Pancreas (tissue), 10 donors: ENCODE measurements at regions not wholly inside any gene's neighbourhood (a gene's known extent, or its start where the extent isn't known, plus 50 kb on each side); places are given as distances from the start of the nearest gene placed in this dataset.

Source experiments
- ATAC-seq, 4 donors: fragments of 200-7000 bp; cut with Tn5 transposase; one replicate each; pipeline versions ENCODE4 v1.8.0 to v1.9.1; 2020; ENCODE audit warnings: mild to moderate bottlenecking in 4 of 4, moderate library complexity in 4 of 4
- DNase-seq, 6 donors: peaks; one replicate each; pipeline ENCODE4 v3.0.0-alpha.2; 2020
- FAIRE-seq: peaks from 2 replicates; lab custom pipeline; 2012; peaks lifted over from hg19 to GRCh38; lab: Jason Lieb, UNC
- H3K27ac ChIP-seq, 4 donors: fragments of 200-600 bp; sonication (generic); 1 replicate in 3 of 4; 2 replicates in 1 of 4; pipeline versions ENCODE4 v1.5.0 to v1.8.0; 2020
- H3K27me3 ChIP-seq, 4 donors: fragments of 200-600 bp; one replicate each; pipeline ENCODE4 v1.8.0; 2021
- H3K36me3 ChIP-seq, 3 donors: fragments of 200-600 bp; sonication (generic) in 1 of 3; one replicate each; pipeline versions ENCODE4 v1.5.0 to v1.8.0; 2020 to 2021
- H3K4me1 ChIP-seq, 3 donors: fragments of 200-600 bp; one replicate each; pipeline ENCODE4 v1.8.0; 2021
- H3K4me3 ChIP-seq, 4 donors: fragments of 200-600 bp; sonication (generic) in 2 of 4; one replicate each; pipeline versions ENCODE4 v1.5.0 to v1.8.0; 2020 to 2021
- H3K9me3 ChIP-seq, 4 donors: fragments of 200-600 bp; one replicate each; pipeline ENCODE4 v1.8.0; 2021
- CTCF ChIP-seq, 4 donors: fragments of 200-600 bp; sonication (generic) in 3 of 4; IDR thresholded peaks; one replicate each; pipeline versions ENCODE4 v1.5.0 to v1.8.0; 2021; ENCODE audit warnings: antibody characterized with exemption in 4 of 4
- WGBS, 2 donors: extraction: QIAGEN DNeasy Blood & Tissue Kit; methylation state at CpG; one replicate each; pipeline ENCODE4 v1.1.7; 2013; 5-methylcytosine and 5-hydroxymethylcytosine counted together
- intact Hi-C, 3 donors: fragments of 100-400 bp; cut with DNase I; formaldehyde crosslinking; loops; one replicate each; pipeline versions ENCODE4 v1.11.1 to v1.14.2; 2022
- donor health status: healthy with polysubstance abuse.
- donor health status: DM: no; HTN: no; CAD: no; lungs with moderate emphysema.
- donor health status: DM: no; HTN: no; CAD: no.
- donor health status: control.
- donor health status: control.
- donor health status: Bipolar disorder and iron deficiency.
- donor health status: DM: yes; HTN: yes; CAD: no.
- donor health status: DM: no; HTN: no; CAD: no.
- donor health status: DM: no; HTN: no; CAD: no.
- donor health status: DM: yes; HTN: yes; CAD: no.

- FAIRE-seq (no peak), DNase-seq (no peak), ATAC-seq (no peak)
- intact Hi-C loops, result no loop called here
- H3K27me3 ChIP-seq, result no peaks in the 10 kb centered on the region
- H3K36me3 ChIP-seq, result no peaks in the 10 kb centered on the region
- WGBS, 2 donors, result 57 to 58% methylated on average over 3 of the region's 3 CpGs
- no peak for TF ChIP-seq CTCF (IDR thresholded peaks at IDR 0.05)
- H3K9me3 ChIP-seq, result no peaks in the 10 kb centered on the region
- no peak overlapping the region for H3K27ac ChIP-seq
- H3K4me1 ChIP-seq, result no peaks in the 10 kb centered on the region
- H3K4me3 ChIP-seq, result no peak overlapping the region
Observed at GRCh38 chr2:217386041-217386440, 526.2 kb upstream of the TNP1 start.

GRCh38 chr2:217383620-217384019 is 523.8 kb upstream of the TNP1 start:
- no peak for ATAC-seq
- intact Hi-C loops, result no loop called here
- H3K36me3 ChIP-seq, result no peaks in the 10 kb centered on the region
- H3K27me3 ChIP-seq, result no peaks in the 10 kb centered on the region
- no peak for DNase-seq
- H3K27ac ChIP-seq, result no peak overlapping the region
- no peak for TF ChIP-seq CTCF (IDR thresholded peaks at IDR 0.05)
- no peak overlapping the region for H3K4me3 ChIP-seq
- no peak for FAIRE-seq
- 69 to 72% methylated on average over 4 of the region's 4 CpGs for WGBS, 2 donors
- H3K9me3 ChIP-seq, result no peaks in the 10 kb centered on the region
- H3K4me1 ChIP-seq, result no peaks in the 10 kb centered on the region

GRCh38 chr2:217382794-217383193 is 522.9 kb upstream of the TNP1 start:
- no peak for DNase-seq
- Histone ChIP-seq H3K27ac (no peak overlapping the region), H3K9me3 (no peaks in the 10 kb centered on the region), H3K4me1 (no peaks in the 10 kb centered on the region), H3K27me3 (no peaks in the 10 kb centered on the region), H3K4me3 (no peak overlapping the region), H3K36me3 (no peaks in the 10 kb centered on the region)
- no peak for TF ChIP-seq CTCF (IDR thresholded peaks at IDR 0.05)
- no peak for ATAC-seq
- FAIRE-seq, result no peak
- intact Hi-C loops, result no loop called here
- WGBS, 2 donors, result 44 to 58% methylated on average over 5 of the region's 5 CpGs

GRCh38 chr2:217379807-217380206 is 519.9 kb upstream of the TNP1 start:
- no peaks in the 10 kb centered on the region for H3K9me3 ChIP-seq
- FAIRE-seq (no peak), DNase-seq (no peak), ATAC-seq (no peak)
- H3K4me1 ChIP-seq, result no peaks in the 10 kb centered on the region
- no peak for TF ChIP-seq CTCF (IDR thresholded peaks at IDR 0.05)
- intact Hi-C loops, result no loop called here
- no peaks in the 10 kb centered on the region for H3K36me3 ChIP-seq
- WGBS, 2 donors, result 84 to 86% methylated on average over 6 of the region's 6 CpGs
- no peak overlapping the region for H3K27ac ChIP-seq
- H3K27me3 ChIP-seq, result no peaks in the 10 kb centered on the region
- no peak overlapping the region for H3K4me3 ChIP-seq

GRCh38 chr2:217372794-217373193 is 512.9 kb upstream of the TNP1 start:
- Histone ChIP-seq H3K9me3 (no peaks in the 10 kb centered on the region), H3K4me3 (no peak overlapping the region), H3K27ac (no peak overlapping the region), H3K4me1 (no peaks in the 10 kb centered on the region), H3K36me3 (no peaks in the 10 kb centered on the region), H3K27me3 (no peaks in the 10 kb centered on the region)
- 86% methylated on average over 2 of the region's 2 CpGs for WGBS, 2 donors
- intact Hi-C loops, result no loop called here
- no peak for TF ChIP-seq CTCF (IDR thresholded peaks at IDR 0.05)
- FAIRE-seq, result no peak
- DNase-seq, result no peak
- no peak for ATAC-seq
